HG03045 (cell line): ENCODE measurements at regions not wholly inside any gene's neighbourhood (a gene's known extent, or its start where the extent isn't known, plus 50 kb on each side); places are given as distances from the start of the nearest gene placed in this dataset.
"Not testable (repeated sequence)": the region's sequence is repeated elsewhere in the genome, so short reads cannot be mapped to it uniquely, and the experiment has no call there.

ENCODE experiments used
- ATAC-seq: cut with Tn5 transposase; IDR thresholded peaks from one replicate; pipeline ENCODE4 v1.9.1; 2021; ENCODE audit warnings: mild to moderate bottlenecking, moderate library complexity; ENCODE audit not compliant: unreplicated experiment

GRCh38 chr16:88199296-88200153 lies 183.2 kb upstream of the ZNF469 start:
- not testable (repeated sequence) for ATAC-seq

GRCh38 chr16:88200154-88200895 lies 182.4 kb upstream of the ZNF469 start:
- ATAC-seq, result not testable (repeated sequence)

DNA sequence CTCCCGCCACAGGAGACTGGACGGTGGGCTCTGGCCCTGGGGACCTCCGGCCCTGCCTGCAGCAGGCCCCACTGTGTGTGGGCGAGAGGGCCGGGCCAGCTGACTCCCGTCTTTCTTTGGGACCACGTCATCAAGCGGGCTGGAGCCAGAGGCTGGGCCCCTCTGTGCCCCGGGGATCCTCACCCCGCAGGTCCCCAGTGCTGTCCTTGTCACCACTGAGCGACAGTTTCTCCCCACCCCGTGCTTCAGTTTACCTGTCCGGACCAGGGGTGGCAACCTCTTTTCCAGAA lies 181.9 kb upstream of the ZNF469 start:
- ATAC-seq, result no peak

DNA sequence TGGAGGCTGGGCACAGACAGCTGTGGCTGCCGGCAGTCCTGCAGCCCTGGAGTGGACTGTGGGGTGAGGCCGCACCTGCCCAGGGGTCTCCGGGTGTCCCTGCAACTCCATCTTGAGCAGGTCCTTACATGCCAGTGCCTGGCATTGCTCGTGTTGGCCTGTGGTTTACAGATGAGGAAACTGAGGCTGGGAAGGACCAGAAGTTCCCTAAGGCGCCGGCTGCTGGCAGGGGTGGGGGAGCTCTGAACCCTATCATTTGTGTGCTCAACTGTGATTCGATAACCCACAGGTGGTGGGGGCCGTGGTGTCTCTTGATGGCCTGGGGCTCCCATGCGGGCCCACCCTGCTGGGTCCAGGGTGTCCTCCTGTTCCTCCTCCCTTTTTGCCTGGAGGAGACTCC lies 181.1 kb upstream of the ZNF469 start:
- ATAC-seq, result not testable (repeated sequence)

DNA sequence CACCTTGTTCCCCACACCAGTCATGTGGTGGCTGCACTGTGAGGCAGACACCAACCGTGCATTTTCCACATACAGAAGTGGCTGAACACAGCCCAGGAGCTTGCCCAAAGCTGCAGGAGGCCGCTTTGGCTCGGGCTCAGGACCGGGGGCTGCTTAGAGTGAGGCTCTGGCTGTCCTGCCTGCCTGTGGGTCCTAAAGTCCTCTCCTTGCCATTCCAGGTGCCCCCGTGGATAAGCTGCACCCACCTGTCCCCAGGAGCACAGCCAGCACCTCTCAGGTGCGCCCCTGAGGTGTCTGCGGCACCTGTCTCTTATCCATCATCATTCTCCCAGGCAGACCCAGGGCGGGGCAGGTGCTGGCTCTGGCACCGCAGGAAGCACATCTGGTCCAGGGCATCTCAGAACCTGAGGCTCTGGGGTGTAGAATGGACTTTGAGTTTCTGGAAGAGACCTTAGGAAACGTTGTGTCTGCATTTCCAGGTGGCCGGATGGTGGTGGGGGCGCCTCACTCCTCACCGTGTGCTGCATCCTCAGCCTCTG lies 180.5 kb upstream of the ZNF469 start:
- no peak for ATAC-seq

- ATAC-seq, result not testable (repeated sequence)
Measured at GRCh38 chr16:88202856-88203681, 179.7 kb upstream of the ZNF469 start.

GRCh38 chr16:88204131-88205110 lies 178.3 kb upstream of the ZNF469 start:
- not testable (repeated sequence) for ATAC-seq

- not testable (repeated sequence) for ATAC-seq
Measured at GRCh38 chr16:88205482-88205881, 177.3 kb upstream of the ZNF469 start.

GRCh38 chr16:88206006-88206405 lies 176.8 kb upstream of the ZNF469 start:
- not testable (repeated sequence) for ATAC-seq

GRCh38 chr16:88206516-88206915 lies 176.2 kb upstream of the ZNF469 start:
- ATAC-seq, result not testable (repeated sequence)

- no peak for ATAC-seq
Measured at GRCh38 chr16:88208112-88208511, 174.6 kb upstream of the ZNF469 start.

GRCh38 chr16:88208776-88209175 lies 174.0 kb upstream of the ZNF469 start:
- not testable (repeated sequence) for ATAC-seq

DNA sequence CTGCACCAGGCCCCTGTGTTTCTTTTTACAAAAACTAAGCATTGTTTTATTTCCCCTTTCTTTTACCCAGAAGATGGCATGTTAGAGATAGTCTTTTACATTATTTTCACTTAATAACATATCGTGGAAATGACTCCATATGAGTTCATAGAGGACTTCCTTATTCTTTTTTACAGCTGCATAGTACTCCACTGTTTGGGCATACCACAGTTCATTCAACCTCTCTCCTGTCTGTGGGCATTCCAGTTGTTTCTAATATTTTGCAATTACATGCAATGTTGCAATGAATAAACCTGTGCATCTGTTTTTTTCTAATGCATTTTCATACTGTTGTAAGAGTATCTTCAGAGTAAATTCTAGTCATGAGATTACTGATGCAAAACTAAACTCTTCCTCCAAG lies 173.2 kb upstream of the ZNF469 start:
- ATAC-seq, result not testable (repeated sequence)

DNA sequence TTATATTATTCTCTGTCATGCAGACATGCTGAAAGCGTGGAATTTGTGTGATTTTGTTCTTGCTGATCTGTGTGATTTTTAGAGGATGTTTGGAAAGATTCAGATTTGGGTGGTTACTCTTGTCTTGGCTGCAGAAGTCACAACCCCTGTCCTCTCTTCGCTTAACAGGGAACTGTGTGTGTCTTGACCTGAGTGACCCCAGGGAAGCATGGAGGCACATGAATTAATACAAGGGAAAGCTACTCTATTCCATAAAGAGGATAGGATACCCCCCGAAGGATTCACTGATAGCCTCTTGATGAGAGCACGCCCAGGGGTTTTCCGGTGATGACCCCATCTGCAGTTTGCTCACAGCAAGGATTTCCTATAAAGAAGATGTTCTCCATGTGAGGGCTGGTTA lies 168.8 kb upstream of the ZNF469 start:
- ATAC-seq, result not testable (repeated sequence)

DNA sequence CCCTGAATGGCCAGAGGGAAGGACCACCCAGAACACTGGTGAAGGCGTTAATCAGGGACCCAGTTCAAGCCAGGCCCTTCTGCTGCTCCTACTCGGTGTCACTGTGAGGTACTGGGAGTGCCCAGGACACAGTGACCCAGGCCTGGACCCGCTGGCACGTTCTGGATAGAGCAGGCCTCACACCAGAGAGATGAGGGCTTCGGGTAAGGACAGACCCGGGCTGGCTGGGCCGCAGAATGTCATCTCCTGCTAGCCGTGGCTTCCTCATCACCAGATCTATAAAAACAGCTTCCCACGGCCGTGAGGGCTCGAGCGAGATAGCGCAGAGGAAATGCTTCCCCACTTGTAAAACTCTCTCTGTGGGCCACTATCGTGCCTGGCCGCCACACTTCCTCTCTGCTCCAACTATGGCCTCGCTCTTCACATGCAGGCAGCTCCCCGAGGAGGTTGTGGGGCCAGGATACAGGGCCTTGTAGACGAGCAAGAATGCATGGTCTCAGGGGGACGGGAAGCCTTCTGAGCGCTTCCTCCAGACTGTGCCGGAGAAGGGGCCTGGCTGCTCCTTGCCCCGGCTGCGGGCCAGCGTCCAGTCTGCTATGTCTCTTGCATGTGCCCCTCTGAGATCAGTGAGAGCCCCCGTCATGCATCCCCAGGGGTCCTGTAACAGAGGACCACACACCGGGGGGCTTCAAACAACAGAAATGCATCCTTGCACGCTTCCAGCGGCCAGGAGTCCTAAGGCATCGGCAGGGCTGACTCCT lies 161.6 kb upstream of the ZNF469 start:
- not testable (repeated sequence) for ATAC-seq

GRCh38 chr16:88223696-88224095 lies 159.1 kb upstream of the ZNF469 start:
- ATAC-seq, result not testable (repeated sequence)

DNA sequence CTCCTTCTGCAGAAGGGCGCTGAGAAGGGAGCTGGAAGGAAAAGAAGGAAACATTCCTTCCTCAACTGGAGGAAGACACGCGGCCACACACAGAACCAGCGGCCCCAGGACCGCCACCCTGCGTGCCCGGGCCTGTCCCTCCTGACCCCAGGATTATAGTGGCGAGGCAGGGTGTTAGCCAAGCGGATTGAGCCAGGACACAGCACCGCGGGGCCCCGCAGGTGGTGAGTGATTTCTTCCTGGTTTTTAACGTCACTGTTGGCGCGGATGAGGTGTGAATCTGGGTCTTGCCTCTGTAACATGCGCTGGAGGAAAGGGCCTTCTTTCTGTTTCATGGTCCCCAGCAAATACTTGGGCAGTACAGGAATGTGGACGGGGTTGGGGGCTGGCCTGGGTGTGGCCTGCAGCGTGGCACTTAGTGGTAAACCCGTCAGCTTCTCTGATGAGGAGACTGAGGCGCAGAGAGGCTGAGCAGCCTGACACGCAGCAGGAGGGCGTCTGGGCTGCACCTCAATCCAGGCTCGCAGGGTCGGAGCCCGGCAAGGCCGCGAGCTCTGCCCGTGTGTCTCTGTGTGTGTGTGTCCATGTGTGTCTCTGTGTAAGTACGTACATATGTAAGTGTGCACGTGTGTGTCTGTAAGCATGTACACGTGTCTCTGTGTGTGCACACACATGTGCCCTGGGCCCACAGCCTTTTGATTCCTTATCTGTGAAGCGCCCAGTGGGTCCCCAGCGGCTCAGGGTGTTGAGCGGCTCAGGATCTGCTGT lies 158.4 kb upstream of the ZNF469 start:
- not testable (repeated sequence) for ATAC-seq

DNA sequence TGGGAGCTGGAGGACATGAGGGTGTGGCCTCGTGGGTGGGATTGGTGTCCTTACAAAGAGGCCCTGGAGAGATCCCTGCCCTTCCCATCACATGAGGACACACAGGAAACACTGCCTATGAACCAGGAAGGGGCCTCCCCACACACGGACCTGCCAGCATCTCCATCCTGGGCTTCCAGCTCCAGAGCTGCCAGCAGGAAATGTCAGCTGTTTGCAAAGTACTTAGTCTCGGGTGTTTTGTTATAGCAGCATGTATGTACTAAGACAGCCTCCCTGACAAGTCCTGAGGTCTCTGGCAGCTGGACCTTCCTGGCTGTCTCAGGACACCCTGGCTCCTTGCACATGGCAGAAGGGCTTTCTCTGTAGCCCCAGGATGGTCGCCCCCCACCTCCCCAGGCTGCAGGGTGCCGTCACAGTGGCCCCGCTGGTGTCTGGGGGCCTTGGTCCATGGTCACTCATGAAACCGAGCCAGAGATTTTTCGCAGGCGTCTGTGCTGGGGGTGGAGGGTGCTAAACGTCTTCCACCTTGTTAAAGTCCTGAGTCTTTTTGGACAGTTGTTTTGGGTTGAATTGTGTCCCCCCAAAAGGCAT lies 157.0 kb upstream of the ZNF469 start:
- ATAC-seq, result not testable (repeated sequence)
